ENCODE measurements at regions not wholly inside any gene's neighbourhood (a gene's known extent, or its start where the extent isn't known, plus 50 kb on each side); places are given as distances from the start of the nearest gene placed in this dataset.

- peaks cover 0 to 20% (median 8%) of the 10 kb centered on the region in 11 experiments; a peak in 8 of 22 replicates for H3K9me3 ChIP-seq (replicated peaks in 1 of 11)
- peaks cover 0 to 3% (median 0%) of the 10 kb centered on the region in 10 experiments; a peak in 2 of 20 replicates for H3K4me1 ChIP-seq
- H4K20me1 ChIP-seq, result no peaks in the 10 kb centered on the region
- no peak overlapping the region for H3K9ac ChIP-seq
- H3K27ac ChIP-seq, result no peak overlapping the region
- TF ChIP-seq Cebpa-rat (IDR thresholded peaks at IDR 0.05), result no peak
- no peak overlapping the region for H3K4me3 ChIP-seq
- H3K36me3 ChIP-seq, result no peaks in the 10 kb centered on the region
- H3K27me3 ChIP-seq, result no peaks in the 10 kb centered on the region
- H3K4me2 ChIP-seq, result no peak overlapping the region
These were observed 66.7 kb downstream of the RESF1 start for GRCh38 chr12:32025906-32026305.

GRCh38 chr12:32027684-32028365 is 68.6 kb downstream of the RESF1 start:
- Histone ChIP-seq H3K4me2 (no peak overlapping the region), H3K4me1 (peaks cover 0 to 3% (median 0%) of the 10 kb centered on the region in 10 experiments; a peak in 1 of 20 replicates), H3K9me3 (replicated peaks in 1 of 11) (peaks cover 0 to 11% (median 1%) of the 10 kb centered on the region in 11 experiments; a peak in 7 of 22 replicates), H3K27me3 (no peaks in the 10 kb centered on the region), H3K36me3 (no peaks in the 10 kb centered on the region), H3K27ac (no peak overlapping the region), H4K20me1 (no peaks in the 10 kb centered on the region), H3K9ac (no peak overlapping the region), H3K4me3 (no peak overlapping the region)
- no peak for TF ChIP-seq Cebpa-rat (IDR thresholded peaks at IDR 0.05)

DNA sequence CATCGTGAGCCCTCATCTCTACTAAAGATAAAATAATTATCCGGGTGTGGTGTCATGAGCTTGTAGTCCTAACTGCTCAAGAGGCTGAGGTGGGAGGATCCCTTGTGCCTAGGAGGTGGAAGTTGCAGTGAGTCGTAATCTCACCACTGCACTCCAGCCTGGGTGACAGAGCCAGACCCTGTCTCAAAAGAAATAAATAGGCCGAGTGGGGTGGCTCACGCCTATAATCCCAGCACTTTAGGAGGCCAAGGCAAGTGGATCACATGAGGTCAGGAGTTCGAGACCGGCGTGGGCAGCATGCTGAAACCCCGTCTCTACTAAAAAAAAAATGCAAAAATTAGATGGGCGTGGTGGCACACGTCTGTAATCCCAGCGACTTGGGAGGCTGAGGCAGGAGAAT is 70.9 kb downstream of the RESF1 start:
- peaks cover 0 to 3% (median 0%) of the 10 kb centered on the region in 10 experiments; a peak in 1 of 20 replicates for H3K4me1 ChIP-seq

DNA sequence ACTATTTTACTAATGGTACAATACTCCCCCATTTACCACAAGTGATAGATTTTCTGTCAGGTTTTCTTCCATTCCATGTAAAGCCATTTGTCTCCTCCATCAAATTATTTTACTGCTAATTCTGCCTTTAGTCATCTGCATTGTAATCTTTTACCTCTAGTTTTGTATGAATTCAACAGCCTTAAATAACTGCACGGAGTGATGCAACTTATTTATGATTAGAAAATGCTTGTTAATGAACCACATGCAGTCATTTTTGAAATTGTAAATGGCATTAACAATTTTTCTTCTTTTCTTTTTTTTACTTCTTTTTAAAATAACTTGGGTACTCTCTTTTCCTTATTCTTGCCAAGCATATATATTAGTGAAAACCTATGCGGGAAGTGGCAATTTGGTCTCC is 71.5 kb downstream of the RESF1 start:
- no peaks in the 10 kb centered on the region for H4K20me1 ChIP-seq
- no peak overlapping the region for H3K27ac ChIP-seq
- TF ChIP-seq Cebpa-rat (IDR thresholded peaks at IDR 0.05), result no peak
- no peak overlapping the region for H3K4me3 ChIP-seq
- H3K27me3 ChIP-seq, result no peaks in the 10 kb centered on the region
- H3K4me2 ChIP-seq, result no peak overlapping the region
- H3K9me3 ChIP-seq (replicated peaks in 1 of 11), result peaks cover 0 to 3% (median 0%) of the 10 kb centered on the region in 11 experiments; a peak in 1 of 22 replicates
- peaks cover 0 to 3% (median 0%) of the 10 kb centered on the region in 10 experiments; a peak in 1 of 20 replicates for H3K4me1 ChIP-seq
- no peak overlapping the region for H3K9ac ChIP-seq
- H3K36me3 ChIP-seq, result no peaks in the 10 kb centered on the region

More for the DNA sequence above, 70.9 kb downstream of the RESF1 start:
- TF ChIP-seq Cebpa-rat (IDR thresholded peaks at IDR 0.05), result no peak
- Histone ChIP-seq H3K4me2 (no peak overlapping the region), H3K27me3 (no peaks in the 10 kb centered on the region), H3K27ac (no peak overlapping the region), H3K4me3 (no peak overlapping the region), H3K9me3 (replicated peaks in 1 of 11) (peaks cover 0 to 8% (median 0%) of the 10 kb centered on the region in 11 experiments; a peak in 3 of 22 replicates), H4K20me1 (no peaks in the 10 kb centered on the region), H3K9ac (no peak overlapping the region), H3K36me3 (no peaks in the 10 kb centered on the region)

GRCh38 chr12:32031109-32031508 is 71.9 kb downstream of the RESF1 start:
- no peaks in the 10 kb centered on the region for H3K9me3 ChIP-seq (replicated peaks in 1 of 11)
- H3K27ac ChIP-seq, result no peak overlapping the region
- H3K27me3 ChIP-seq, result no peaks in the 10 kb centered on the region
- H3K36me3 ChIP-seq, result no peaks in the 10 kb centered on the region
- H3K4me1 ChIP-seq, result no peaks in the 10 kb centered on the region
- H3K4me2 ChIP-seq, result no peak overlapping the region
- H4K20me1 ChIP-seq, result no peaks in the 10 kb centered on the region
- no peak for TF ChIP-seq Cebpa-rat (IDR thresholded peaks at IDR 0.05)
- no peak overlapping the region for H3K4me3 ChIP-seq
- no peak overlapping the region for H3K9ac ChIP-seq

DNA sequence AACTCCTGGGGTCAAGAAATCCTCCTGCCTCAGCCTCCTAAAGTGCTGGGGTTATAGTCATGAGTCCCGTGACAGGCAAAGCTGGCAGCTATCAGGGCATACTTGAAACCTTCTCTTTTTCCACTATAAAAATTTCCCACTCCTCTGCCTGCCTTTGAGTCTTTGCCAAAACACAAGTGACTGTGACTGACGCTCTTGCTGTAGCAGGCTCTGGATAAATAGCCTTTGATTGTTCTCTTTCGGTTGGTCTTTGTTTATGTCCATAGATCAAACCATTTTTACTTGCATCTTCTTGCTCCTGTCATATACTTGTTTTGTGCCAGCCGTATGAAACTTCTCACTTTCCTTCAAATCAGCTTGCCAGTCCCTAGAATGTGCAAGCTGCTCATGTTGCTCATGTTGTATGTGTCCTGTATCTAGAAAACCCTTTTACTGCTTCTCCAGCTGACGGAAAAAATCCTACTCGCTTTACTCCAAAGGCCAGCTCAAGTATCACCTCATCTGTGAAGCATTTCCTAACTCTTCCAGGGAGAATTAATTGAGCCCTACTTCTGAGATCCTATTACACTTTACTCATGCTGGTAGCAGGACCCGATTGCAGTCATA is 73.1 kb downstream of the RESF1 start:
- no peaks in the 10 kb centered on the region for H3K36me3 ChIP-seq
- H3K9ac ChIP-seq, result no peak overlapping the region
- no peaks in the 10 kb centered on the region for H4K20me1 ChIP-seq

GRCh38 chr12:32033406-32033805 is 73.2 kb upstream of the BICD1 start:
- Histone ChIP-seq H3K27ac (no peak overlapping the region), H3K36me3 (no peaks in the 10 kb centered on the region), H3K4me3 (no peak overlapping the region), H3K27me3 (no peaks in the 10 kb centered on the region), H4K20me1 (no peaks in the 10 kb centered on the region), H3K4me1 (no peaks in the 10 kb centered on the region), H3K9ac (no peak overlapping the region), H3K4me2 (no peak overlapping the region), H3K9me3 (replicated peaks in 1 of 11) (no peaks in the 10 kb centered on the region)
- no peak for TF ChIP-seq Cebpa-rat (IDR thresholded peaks at IDR 0.05)

More for the DNA sequence above, 73.1 kb downstream of the RESF1 start:
- TF ChIP-seq Cebpa-rat (IDR thresholded peaks at IDR 0.05), result no peak
- Histone ChIP-seq H3K9me3 (replicated peaks in 1 of 11) (no peaks in the 10 kb centered on the region), H3K4me2 (no peak overlapping the region), H3K27ac (no peak overlapping the region), H3K4me3 (no peak overlapping the region), H3K4me1 (no peaks in the 10 kb centered on the region), H3K27me3 (no peaks in the 10 kb centered on the region)

DNA sequence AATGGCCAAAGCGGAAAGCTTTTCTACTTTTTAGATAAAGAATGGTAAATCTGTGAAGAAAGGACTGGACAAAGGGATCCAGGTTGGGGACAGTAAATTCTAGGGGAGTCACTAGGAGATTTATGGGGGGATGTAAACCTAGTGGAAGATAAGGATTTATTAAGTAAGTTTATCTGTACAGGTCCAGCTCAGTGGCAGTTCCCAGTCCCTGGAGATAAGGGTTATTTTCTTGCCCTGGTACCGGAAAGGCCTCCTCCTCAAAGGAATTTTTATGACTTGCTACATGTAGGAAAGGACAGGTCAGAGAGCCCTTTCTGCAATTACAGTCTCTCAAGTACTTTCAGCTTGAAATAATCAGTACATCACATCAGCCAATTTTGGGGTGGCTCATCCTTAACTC is 72.6 kb upstream of the BICD1 start:
- TF ChIP-seq Cebpa-rat (IDR thresholded peaks at IDR 0.05), result no peak
- H3K4me3 ChIP-seq, result no peak overlapping the region
- H3K27ac ChIP-seq, result no peak overlapping the region

GRCh38 chr12:32036477-32037263 is 70.0 kb upstream of the BICD1 start:
- Histone ChIP-seq H3K9ac (no peak overlapping the region), H3K36me3 (no peaks in the 10 kb centered on the region), H3K4me1 (no peaks in the 10 kb centered on the region), H3K9me3 (replicated peaks in 1 of 11) (peaks cover 0 to 8% (median 0%) of the 10 kb centered on the region in 11 experiments; a peak in 3 of 22 replicates), H3K27ac (no peak overlapping the region), H3K4me3 (no peak overlapping the region), H4K20me1 (no peaks in the 10 kb centered on the region), H3K27me3 (no peaks in the 10 kb centered on the region), H3K4me2 (no peak overlapping the region)
- TF ChIP-seq Cebpa-rat (IDR thresholded peaks at IDR 0.05), result no peak

More for the DNA sequence above, 72.6 kb upstream of the BICD1 start:
- no peaks in the 10 kb centered on the region for H3K9me3 ChIP-seq (replicated peaks in 1 of 11)
- no peaks in the 10 kb centered on the region for H3K36me3 ChIP-seq
- H3K4me1 ChIP-seq, result no peaks in the 10 kb centered on the region
- H4K20me1 ChIP-seq, result no peaks in the 10 kb centered on the region
- H3K9ac ChIP-seq, result no peak overlapping the region
- no peaks in the 10 kb centered on the region for H3K27me3 ChIP-seq
- no peak overlapping the region for H3K4me2 ChIP-seq

Measured in BLaER1 treated with 17β-estradiol and CSF1 and Interleukin-3, amounts not matched to agents 10 nM and 100 nM (cell line).